Skeletal muscle cell (primary cell): ENCODE measurements at regions not wholly inside any gene's neighbourhood (a gene's known extent, or its start where the extent isn't known, plus 50 kb on each side); places are given as distances from the start of the nearest gene placed in this dataset.
"Not testable (repeated sequence)": the region's sequence is repeated elsewhere in the genome, so short reads cannot be mapped to it uniquely, and the experiment has no call there.

ENCODE experiments used
- DNase-seq: peaks from one replicate; pipeline ENCODE4 v3.0.0-alpha.2; 2010; ENCODE audit warnings: low read depth
- H3K4me3 ChIP-seq: 2 replicates; pipeline ENCODE4 v1.5.1; 2011; ENCODE audit warnings: low read depth, mild to moderate bottlenecking, control low read depth, low read length, moderate library complexity

GRCh38 chr12:89289720-89290119 lies 62.6 kb downstream of the DUSP6 start:
- no peak for DNase-seq
- no peak overlapping the region for H3K4me3 ChIP-seq

GRCh38 chr12:89288959-89289358 lies 63.3 kb downstream of the DUSP6 start:
- no peak overlapping the region for H3K4me3 ChIP-seq
- DNase-seq, result no peak

- DNase-seq, result no peak
- no peak overlapping the region for H3K4me3 ChIP-seq
These were observed 65.8 kb downstream of the DUSP6 start for GRCh38 chr12:89286501-89286900.

GRCh38 chr12:89281539-89281867 lies 70.8 kb downstream of the DUSP6 start:
- DNase-seq, result no peak
- no peak overlapping the region for H3K4me3 ChIP-seq

- DNase-seq, result no peak
- no peak overlapping the region for H3K4me3 ChIP-seq
These were observed 71.3 kb downstream of the DUSP6 start for GRCh38 chr12:89280833-89281538.

GRCh38 chr12:89279499-89279898 lies 72.8 kb downstream of the DUSP6 start:
- no peak for DNase-seq
- H3K4me3 ChIP-seq, result no peak overlapping the region

GRCh38 chr12:89278862-89279261 lies 73.4 kb downstream of the DUSP6 start:
- H3K4me3 ChIP-seq, result no peak overlapping the region
- no peak for DNase-seq

- DNase-seq, result no peak
- H3K4me3 ChIP-seq, result no peak overlapping the region
These were observed 74.1 kb downstream of the DUSP6 start for GRCh38 chr12:89278169-89278568.

GRCh38 chr12:89276860-89277259 lies 75.4 kb downstream of the DUSP6 start:
- DNase-seq, result no peak

GRCh38 chr12:89273525-89273924 lies 78.8 kb downstream of the DUSP6 start:
- no peak for DNase-seq
- H3K4me3 ChIP-seq, result no peak overlapping the region

More at GRCh38 chr12:89276860-89277259, 75.4 kb downstream of the DUSP6 start:
- H3K4me3 ChIP-seq, result no peak overlapping the region

- DNase-seq, result no peak
- H3K4me3 ChIP-seq, result no peak overlapping the region
These were observed 81.8 kb downstream of the DUSP6 start for GRCh38 chr12:89270548-89270947.

GRCh38 chr12:89269174-89269573 lies 83.1 kb downstream of the DUSP6 start:
- DNase-seq, result no peak
- no peak overlapping the region for H3K4me3 ChIP-seq

GRCh38 chr12:89267404-89267803 lies 84.9 kb downstream of the DUSP6 start:
- no peak for DNase-seq
- H3K4me3 ChIP-seq, result no peak overlapping the region

GRCh38 chr12:89266574-89267188 lies 85.6 kb downstream of the DUSP6 start:
- not testable (repeated sequence) for DNase-seq, H3K4me3 ChIP-seq

- no peak for DNase-seq
- H3K4me3 ChIP-seq, result no peak overlapping the region
These were observed 87.5 kb downstream of the DUSP6 start for GRCh38 chr12:89264837-89265236.

- no peak overlapping the region for H3K4me3 ChIP-seq
These were observed 88.4 kb downstream of the DUSP6 start for GRCh38 chr12:89263900-89264299.

GRCh38 chr12:89262855-89263552 lies 89.3 kb downstream of the DUSP6 start:
- no peak overlapping the region for H3K4me3 ChIP-seq
- DNase-seq, result no peak

More at GRCh38 chr12:89263900-89264299, 88.4 kb downstream of the DUSP6 start:
- DNase-seq, result no peak

- DNase-seq, result no peak
- no peak overlapping the region for H3K4me3 ChIP-seq
These were observed 90.3 kb downstream of the DUSP6 start for GRCh38 chr12:89261982-89262381.

GRCh38 chr12:89260841-89261637 lies 91.3 kb downstream of the DUSP6 start:
- H3K4me3 ChIP-seq, result no peak overlapping the region
- DNase-seq, result no peak

GRCh38 chr12:89259821-89260220 lies 92.5 kb downstream of the DUSP6 start:
- H3K4me3 ChIP-seq, result no peak overlapping the region
- no peak for DNase-seq
